Endometrium (tissue), 2 donors: ENCODE measurements at regions not wholly inside any gene's neighbourhood (a gene's known extent, or its start where the extent isn't known, plus 50 kb on each side); places are given as distances from the start of the nearest gene placed in this dataset.

ENCODE experiments used
- FAIRE-seq: peaks from 2 replicates; lab custom pipeline; 2012; peaks lifted over from hg19 to GRCh38; lab: Jason Lieb, UNC
- donor health status: control.
- donor health status: control.

DNA sequence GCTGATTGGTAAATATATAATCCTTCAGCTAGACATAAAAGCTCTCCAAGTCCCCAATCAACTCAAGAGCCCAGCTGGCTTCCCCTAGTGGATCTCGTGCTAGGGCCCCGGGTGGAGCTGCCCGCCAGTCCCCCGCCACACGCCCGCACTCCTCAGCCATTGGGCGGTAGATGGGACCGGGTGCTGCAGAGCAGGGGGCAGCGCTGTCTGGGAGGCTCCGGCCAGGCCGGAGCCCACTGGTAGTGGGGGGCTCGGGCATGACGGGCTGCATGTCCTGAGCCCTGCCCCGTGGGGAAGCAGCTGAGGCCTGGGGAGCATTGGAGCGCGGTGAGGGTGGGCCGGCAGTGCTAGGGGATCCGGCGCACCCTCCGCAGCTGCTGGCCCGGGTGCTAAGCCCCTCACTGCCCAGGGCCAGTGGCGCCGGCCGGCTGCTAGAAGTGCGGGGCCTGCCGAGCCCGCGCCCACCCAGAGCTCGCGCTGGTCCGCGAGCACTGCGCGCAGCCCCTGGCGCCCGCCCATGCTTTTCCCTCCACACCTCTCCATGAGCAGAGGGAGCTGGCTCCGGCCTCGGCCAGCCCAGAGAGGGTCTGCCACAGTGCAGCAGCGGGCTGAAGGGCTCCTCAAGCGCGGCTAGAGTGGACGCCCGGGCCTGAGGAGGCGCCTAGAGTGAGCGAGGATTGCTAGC, 1680.6 kb upstream of the RAG2 start:
- FAIRE-seq = no peak

DNA sequence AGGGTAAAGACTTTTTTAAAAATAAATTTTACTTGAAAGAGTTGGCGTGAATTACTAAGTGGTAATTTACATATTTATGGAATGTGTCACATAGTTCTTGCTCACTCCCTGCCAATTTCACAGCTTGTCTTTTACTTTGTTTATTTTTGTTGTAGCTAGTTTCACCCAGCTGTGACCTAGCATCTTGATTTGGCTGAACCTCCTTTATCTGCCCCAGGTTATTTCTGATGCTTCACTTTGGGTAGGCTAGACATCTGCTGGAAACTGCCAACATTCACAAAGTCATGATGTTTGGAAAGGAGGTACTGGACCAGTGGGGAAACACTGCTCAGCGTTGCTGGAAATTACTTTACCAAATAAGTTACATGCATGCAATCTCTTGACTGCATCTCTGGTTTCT, 1676.0 kb upstream of the RAG2 start:
- no peak for FAIRE-seq

DNA sequence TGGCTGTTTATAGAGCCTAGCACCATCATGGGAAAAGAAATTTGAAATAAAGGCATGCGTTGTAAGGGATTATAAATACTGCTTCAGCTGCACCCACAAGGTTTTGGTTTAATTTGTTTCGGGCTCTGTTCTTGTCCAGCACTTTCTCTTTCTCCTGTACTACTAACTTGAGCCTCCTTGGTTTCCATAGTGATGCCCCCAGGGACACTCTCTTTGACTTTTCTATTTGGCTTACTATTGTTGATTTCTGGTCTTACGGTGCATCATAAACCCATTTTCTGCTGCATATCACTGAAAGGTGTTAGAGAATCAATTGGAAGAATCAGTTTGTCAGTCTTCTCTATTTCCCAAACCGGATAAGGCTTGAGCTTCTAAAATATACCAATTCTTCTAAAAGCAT, 1674.3 kb upstream of the RAG2 start:
- no peak for FAIRE-seq

DNA sequence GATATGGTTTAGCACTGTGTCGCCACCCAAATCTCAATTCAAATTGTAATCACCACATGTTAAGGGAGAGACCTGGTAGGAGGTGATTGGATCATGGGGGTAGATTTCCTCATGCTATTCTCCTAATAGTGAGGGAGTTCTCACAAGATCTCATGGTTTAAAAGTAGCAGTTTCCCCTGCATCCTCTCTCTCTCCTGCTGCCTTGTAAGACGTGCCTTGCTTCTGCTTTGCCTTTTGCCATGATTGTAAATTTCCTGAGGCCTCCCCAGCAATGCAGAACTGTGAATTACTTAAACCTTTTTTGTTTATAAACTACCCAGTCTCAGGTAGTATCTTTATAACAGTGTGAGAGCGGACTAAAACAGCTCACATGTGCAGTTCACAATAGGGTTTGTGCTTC, 1668.7 kb upstream of the RAG2 start:
- no peak for FAIRE-seq

DNA sequence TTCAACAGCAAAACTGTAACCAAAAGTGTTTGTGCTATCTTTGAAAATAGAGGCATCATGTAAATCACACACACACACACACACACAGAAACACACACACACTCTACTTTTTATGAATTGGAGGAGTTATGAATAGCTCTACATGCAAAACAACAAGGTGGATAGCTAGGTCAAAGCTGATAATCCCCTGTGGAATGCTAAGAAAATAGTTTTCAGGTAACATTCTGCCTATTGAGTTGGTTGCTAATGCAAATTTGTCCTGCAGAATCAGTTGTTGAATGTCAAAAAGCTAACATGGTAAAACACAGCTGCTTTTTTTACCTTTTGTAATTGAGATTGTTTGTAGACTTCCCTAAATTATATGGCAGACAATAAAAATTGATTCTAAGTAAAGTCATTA, 1658.4 kb upstream of the RAG2 start:
- FAIRE-seq = no peak

DNA sequence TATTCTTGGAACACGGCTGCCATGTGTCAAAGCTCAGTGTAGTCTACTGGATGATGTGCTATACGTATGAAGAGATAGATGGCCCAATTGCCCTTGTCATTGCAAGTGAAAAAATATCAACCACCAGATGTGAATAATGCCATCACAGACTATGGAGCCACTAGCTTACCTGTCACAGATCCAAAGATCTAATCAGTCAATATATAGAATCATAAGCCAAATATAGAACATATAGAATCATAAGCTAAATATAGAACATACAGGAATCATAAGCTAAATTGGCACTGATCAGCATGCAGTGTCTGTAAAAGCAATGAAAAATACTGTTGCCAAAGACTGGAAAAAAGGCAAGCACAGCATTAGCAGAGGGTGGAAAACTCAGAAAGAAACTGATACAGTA, 1656.9 kb upstream of the RAG2 start:
- FAIRE-seq = no peak

DNA sequence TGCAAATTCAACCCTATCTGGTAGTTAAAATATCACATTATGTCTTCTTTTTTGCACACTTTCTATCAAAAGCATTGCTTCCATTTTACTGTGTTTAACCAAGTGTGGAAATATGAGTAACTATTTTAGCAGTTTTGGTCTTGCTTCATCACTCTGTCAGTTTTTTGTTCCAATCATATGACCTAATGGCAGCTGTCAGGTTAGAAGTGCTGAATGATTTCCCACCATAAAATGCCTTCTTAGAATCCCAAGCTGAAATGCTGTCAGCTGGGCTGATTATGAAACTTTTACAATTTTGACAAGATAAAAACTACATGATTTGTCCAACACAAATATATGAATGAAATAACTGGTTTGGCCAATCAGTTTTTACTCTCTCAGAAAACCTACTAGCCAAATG, 1654.6 kb upstream of the RAG2 start:
- no peak for FAIRE-seq

DNA sequence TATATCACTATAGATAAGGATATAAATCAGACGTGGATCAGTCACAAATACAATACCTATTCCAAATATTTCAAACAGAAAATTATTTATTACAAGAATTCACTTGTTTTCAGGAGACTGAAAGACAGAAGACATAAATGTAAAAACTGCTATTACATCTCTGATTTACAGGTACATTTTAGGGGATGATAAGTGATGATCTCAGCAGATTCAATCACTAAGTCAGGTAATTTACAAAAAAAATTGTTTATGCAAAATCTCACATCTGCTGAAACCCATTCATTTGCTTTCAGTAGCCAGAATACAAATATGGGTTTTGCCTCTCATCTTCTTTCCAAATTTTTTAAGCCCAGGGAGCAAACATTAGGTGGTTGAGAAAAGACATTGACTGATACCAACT, 1648.4 kb upstream of the RAG2 start:
- no peak for FAIRE-seq

DNA sequence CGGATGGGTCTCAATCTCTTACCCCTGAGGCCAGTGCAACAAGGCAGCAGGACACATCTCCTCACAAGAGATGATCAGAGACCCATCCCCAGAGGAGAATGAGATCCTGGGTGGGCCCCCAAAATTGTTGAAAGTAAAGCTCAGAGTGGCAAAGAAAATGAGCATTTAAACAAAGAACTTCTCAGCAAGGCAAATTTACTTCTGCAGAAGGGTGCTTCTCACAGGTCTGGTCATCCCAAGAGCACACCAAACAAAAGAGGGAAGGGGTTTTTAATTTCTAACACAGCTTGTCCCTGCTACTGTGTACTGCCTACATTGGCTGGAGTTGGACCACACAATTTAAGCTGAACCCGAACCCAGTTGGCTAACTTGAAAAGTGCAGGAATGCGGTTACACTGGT, 1628.6 kb upstream of the RAG2 start:
- no peak for FAIRE-seq

DNA sequence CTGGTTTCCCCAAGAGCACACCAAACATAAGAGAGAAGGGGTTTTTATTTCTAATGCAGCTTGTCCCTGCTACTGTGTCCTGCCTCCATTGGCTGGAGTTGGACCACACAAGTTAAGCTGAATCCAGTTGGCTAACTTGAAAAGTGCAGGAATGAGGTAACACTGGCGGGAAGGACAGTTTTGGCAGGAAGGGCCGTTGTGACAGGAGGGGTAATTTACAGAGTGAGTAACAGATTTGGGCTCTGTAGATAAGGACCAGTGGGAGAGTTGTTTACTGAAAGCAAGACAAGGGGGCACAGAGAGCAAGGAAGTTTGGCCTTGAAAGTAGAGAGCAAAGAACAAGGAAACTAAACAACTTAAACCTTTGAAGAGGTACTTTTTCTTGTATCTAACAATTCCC, 1623.3 kb upstream of the RAG2 start:
- no peak for FAIRE-seq

DNA sequence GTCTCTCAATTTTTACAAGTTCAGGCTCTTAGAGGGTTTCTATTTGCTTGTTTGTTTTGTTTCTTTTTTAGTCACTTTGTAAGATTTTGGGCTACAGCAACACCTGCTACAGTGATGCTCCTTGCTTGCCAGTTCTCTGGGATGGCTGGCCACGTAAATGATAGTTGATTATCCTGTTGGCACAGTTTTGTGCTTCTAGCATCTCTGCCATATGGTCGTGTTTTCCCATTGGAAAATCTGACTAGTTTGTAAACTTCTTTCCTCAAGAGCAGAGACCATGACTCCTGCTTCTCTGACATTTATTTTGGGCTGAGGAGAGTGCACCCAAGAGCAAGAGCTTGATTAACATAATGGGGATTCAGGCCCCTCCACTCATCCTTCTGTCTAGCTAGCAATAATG, 1621.6 kb upstream of the RAG2 start:
- FAIRE-seq = no peak

DNA sequence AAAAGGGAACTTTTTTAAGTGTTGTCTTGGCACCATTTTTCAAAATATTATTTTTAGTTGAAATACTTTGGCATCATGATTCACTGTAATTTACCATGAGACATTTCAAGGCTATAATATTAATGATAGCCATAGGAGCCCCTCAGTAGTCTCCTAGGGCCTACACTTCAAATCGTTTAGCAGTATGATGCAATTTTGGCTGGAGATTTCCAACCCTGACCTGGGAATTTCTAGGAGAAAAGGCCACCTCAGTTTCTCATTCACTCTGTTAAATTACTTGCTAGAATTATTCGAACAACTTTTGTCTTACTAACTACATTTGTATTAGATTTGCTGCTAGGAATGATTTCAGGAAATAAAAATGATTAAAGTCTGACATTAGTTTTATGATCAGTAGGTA, 1610.9 kb upstream of the RAG2 start:
- no peak for FAIRE-seq

DNA sequence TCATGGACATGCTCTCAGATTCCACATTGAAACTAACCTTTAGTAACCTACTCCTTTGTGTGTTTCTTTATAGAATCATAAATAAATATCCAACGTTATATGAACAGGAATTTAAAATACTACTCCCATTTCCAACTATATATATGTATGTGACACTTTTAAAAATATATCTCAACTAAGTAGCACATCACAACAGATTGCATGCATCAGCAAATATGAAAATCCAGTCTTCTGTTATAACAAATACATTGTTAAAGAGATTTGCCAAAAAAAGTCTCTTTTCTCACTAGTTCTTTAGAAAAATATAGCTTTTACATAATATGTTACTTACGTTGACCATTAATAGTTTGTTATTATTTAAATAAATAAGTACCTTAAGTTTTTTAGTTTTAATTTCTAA, 1608.6 kb upstream of the RAG2 start:
- FAIRE-seq = peak; percentile 21

DNA sequence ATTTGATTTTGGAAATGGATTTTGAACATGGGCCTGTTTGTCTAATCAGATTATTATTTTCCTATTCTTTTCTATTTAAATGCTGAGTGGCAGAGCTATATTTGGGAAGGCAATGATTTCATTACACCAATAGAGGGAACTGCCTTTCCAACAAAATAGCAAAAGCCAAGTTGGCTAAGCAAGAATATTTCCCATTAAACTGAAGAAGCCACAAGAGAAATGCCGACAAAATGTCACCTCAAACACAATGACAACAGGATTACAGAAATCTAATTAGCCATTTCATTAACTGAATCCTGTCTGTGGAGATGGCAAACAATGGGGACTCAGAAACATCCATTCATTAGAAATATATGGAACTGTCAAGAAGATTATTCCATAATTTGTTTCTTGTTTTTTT, 1593.1 kb upstream of the RAG2 start:
- FAIRE-seq = no peak

DNA sequence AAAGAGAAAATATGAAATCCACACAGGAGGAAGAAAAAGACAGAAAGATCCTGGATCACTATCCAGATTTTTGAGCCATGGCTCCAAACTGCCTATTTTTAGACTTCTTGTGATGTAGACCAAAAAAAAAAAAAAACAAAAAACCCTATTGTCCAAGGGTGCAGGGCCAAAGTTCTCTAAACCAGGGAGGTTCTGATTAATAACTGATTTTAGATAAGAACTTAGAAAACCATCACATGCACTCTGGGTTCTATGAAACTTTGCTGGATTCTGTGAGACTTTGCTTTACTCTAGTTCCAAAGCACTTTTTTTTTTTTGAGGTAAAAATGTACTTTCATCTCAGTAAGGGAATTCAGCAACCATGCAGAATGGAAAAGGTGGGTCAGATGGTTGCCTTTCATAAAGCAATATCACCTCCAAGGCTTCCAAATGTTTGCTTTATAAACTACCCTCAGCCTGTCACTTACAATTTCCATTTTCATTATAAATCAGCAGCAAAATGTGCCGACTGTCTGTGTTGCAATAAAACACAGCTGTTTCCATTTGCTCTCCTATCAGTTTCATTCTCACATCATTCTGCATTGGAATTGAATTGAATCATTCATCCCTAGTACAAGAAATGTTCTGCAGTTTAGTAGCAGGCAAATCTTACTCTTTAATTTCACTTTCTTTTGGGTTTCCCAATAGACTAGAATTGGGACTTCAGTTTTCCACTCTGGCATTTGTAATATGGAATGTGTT, 1584.3 kb upstream of the RAG2 start:
- no peak for FAIRE-seq

DNA sequence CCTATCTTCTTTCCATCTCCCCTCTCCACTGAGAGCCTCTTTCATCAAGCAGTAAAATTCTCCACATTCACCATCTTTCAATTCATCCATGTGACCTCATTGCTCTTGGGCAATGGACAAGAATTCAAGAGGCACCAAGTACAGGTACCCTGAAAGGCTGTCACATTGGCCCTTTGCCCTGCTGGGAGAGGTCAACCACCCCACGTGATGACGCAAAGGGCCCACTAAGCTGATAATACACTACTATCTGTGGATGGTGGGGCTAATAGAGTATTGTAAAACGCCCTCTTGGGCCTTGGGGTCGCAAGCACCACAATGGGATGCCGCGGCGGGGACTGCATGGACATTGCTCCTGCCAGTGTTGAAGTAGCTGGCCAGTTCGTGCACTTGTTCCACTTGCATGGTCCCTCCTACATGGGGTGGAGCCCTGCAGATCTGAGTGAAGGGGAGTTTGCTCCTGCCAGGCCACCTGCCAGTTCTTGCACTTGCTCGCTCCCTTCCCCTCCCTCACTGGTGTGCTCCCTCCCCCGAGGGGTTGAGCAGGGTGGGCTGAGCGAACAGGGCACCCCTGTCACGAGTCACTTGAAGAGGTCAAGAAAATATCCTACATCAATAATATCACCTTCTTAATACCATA, 1578.8 kb upstream of the RAG2 start:
- FAIRE-seq = no peak

DNA sequence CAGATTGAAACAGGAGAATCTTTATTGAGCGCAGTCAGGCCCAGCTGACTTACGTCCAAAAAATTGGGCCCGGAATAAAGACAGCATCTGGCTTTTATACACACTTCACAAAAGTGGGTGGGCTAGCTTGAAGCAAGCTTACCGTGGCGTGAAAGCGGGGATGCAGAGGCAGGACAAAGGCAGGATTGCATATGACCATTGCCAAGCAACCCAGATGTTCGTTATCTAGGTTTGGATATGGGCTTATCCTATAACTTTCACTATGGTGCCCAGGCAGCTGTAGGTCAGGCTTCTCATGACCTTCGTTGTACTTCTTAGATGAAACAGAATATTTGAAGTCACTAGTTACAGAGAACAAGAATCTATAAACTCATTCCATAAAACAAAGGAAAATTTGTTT, 1575.6 kb upstream of the RAG2 start:
- peak; percentile 98 for FAIRE-seq

DNA sequence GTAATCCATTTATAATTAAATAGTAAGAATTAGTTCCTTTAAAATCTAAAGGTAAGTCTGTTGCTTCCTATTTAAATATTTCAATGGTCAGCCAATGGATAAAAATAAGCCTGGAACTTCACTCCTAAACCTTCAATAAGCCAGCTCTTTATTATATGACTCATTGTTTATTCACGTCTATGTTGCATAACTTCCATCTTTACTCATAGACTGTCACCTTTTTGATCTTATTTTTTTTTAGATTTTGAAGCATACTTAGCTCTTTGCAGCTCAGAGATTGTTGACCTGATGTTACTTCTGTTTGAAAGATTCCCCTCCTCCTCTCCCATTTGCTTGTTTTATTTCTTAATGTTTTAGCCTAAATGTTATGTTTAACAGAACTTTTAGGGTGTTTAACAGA, 1571.2 kb upstream of the RAG2 start:
- no peak for FAIRE-seq

DNA sequence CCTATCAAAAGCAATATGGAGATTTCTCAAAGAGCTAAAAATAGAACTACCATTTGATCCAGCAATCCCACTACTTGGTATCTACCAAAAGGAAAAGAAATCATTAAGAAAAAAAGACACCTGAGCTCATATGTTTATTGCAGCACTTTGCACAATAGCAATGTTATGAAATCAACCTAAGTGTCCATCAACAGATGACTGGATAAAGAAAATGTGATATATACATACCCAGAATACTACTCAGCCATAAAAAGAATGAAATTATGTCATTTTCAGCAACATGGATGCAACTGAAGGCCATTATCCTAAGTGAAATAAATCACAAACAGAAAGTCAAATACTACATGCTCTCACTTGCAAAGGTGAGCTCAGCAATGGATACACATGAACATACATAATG, 1565.5 kb upstream of the RAG2 start:
- FAIRE-seq = no peak

DNA sequence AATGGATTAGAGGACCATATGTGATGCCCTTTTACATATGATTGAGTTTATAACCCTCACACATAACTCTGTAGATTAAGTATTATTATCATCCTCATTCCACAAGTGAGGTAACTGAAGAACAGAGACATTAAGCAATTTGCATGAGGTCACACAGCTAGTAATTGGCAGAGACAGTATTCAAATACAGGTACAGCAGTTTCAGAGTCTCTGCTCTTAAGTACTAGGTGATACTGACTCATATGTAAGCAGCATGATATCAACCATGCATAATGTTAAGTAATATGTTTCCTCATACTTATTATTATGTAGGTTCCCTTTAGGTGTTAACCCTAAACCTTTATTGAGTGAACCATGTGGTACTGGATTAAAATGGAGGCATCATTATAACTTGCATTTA, 1562.4 kb upstream of the RAG2 start:
- FAIRE-seq = no peak

DNA sequence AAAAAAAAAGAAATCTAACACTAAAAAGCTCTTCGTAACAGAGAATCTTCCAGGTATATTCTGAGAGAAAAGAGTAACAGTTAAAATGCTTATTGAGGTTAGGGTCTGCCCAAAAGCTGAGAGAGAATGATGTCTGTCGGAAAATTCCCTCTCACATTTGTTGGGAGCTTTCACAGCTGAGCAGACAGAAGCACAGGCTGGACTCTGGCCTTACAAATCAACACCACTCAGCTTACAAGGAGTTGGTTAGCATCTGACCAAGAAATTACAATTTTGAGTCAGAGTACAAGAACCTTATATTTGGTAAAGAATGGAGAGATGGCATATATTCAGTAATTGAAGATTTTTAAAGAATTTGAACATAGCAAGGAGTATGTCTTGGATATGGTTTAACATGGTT, 1561.0 kb upstream of the RAG2 start:
- no peak for FAIRE-seq

DNA sequence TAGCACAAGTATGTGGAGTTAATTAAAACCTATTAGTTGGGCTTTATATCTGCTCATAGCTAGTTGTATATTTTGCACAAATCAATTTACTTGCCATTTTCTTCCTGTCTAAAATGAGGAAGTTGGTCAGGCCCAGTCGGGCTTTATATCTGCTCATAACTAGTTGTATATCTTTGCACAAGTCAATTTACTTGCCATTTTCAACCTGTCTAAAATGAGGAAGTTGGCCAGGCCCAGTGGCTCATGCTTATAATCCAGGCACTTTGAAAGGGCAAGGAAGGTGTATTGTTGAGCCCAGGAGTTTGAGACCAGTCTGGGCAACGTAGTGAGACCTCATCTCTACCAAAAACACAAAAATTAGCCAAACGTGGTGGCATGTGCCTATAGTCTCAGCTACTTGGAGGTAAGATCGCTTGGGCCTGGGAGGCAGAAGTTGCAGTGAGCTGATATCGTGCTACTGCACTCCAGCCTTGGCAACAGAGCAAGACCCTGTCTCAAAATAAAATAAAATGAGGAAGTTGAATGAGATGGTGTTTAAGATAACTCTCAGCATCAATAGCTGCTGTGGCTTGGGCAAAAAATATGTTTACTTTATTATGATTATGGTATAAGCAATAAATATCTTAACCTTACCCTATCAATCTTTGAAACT, 1558.6 kb upstream of the RAG2 start:
- FAIRE-seq = no peak

DNA sequence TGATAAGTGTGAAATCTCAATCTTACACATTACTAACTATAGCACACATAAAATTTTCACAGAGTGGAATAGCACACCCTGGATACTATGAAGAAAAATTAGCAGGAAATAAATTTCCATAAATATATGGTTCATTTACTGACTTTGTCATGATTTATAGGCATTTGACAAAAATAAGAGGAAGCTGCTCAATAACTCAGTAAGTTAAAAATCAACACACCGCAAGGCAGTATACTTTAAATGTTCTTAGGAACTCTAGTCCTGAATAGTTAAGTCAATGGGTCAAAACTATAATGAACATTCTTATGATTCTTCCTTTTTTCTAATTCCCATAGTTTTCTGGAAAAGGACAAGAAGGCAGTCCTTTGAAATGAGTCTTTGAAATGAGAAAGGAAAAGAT, 1557.8 kb upstream of the RAG2 start:
- FAIRE-seq = no peak
